GM19463 (cell line): ENCODE measurements at regions not wholly inside any gene's neighbourhood (a gene's known extent, or its start where the extent isn't known, plus 50 kb on each side); places are given as distances from the start of the nearest gene placed in this dataset.
"Not testable (repeated sequence)": the region's sequence is repeated elsewhere in the genome, so short reads cannot be mapped to it uniquely, and the experiment has no call there.

ENCODE experiments used
- ATAC-seq: cut with Tn5 transposase; IDR thresholded peaks from one replicate; pipeline ENCODE4 v1.9.1; 2021; ENCODE audit warnings: mild to moderate bottlenecking, moderate library complexity; ENCODE audit not compliant: unreplicated experiment

- no peak for ATAC-seq
These were observed 96.8 kb downstream of the TENT5C start for GRCh38 chr1:117702654-117703053.

GRCh38 chr1:117707371-117707770 is 101.5 kb downstream of the TENT5C start:
- no peak for ATAC-seq

GRCh38 chr1:117708323-117709248 is 102.7 kb downstream of the TENT5C start:
- ATAC-seq, result no peak

- no peak for ATAC-seq
These were observed 103.4 kb downstream of the TENT5C start for GRCh38 chr1:117709249-117709691.

- ATAC-seq, result no peak
These were observed 104.9 kb downstream of the TENT5C start for GRCh38 chr1:117710710-117711109.

GRCh38 chr1:117712621-117713020 is 106.8 kb downstream of the TENT5C start:
- no peak for ATAC-seq

- ATAC-seq, result no peak
These were observed 108.7 kb downstream of the TENT5C start for GRCh38 chr1:117714546-117714945.

- not testable (repeated sequence) for ATAC-seq
These were observed 110.2 kb downstream of the TENT5C start for GRCh38 chr1:117716030-117716429.

GRCh38 chr1:117717980-117718379 is 112.1 kb downstream of the TENT5C start:
- not testable (repeated sequence) for ATAC-seq

- not testable (repeated sequence) for ATAC-seq
These were observed 112.7 kb downstream of the TENT5C start for GRCh38 chr1:117718596-117718995.

GRCh38 chr1:117719004-117719403 is 113.2 kb downstream of the TENT5C start:
- ATAC-seq, result no peak

- no peak for ATAC-seq
These were observed 126.4 kb downstream of the TENT5C start for GRCh38 chr1:117732065-117732797.

- no peak for ATAC-seq
These were observed 127.1 kb downstream of the TENT5C start for GRCh38 chr1:117732956-117733355.

- no peak for ATAC-seq
These were observed 128.6 kb downstream of the TENT5C start for GRCh38 chr1:117734403-117734802.

- ATAC-seq, result no peak
These were observed 129.5 kb downstream of the TENT5C start for GRCh38 chr1:117735045-117735992.

GRCh38 chr1:117739504-117739903 is 133.7 kb downstream of the TENT5C start:
- ATAC-seq, result no peak

- no peak for ATAC-seq
These were observed 134.6 kb downstream of the TENT5C start for GRCh38 chr1:117740496-117740895.

GRCh38 chr1:117746565-117746964 is 140.7 kb downstream of the TENT5C start:
- ATAC-seq, result not testable (repeated sequence)

GRCh38 chr1:117747605-117748004 is 141.8 kb downstream of the TENT5C start:
- ATAC-seq, result no peak

- ATAC-seq, result no peak
These were observed 145.5 kb downstream of the TENT5C start for GRCh38 chr1:117751321-117751720.

- no peak for ATAC-seq
These were observed 146.8 kb downstream of the TENT5C start for GRCh38 chr1:117752661-117753060.
